HG03521 (cell line): ENCODE measurements at regions not wholly inside any gene's neighbourhood (a gene's known extent, or its start where the extent isn't known, plus 50 kb on each side); places are given as distances from the start of the nearest gene placed in this dataset.
"Not testable (repeated sequence)": the region's sequence is repeated elsewhere in the genome, so short reads cannot be mapped to it uniquely, and the experiment has no call there.

Source experiments
- ATAC-seq: cut with Tn5 transposase; IDR thresholded peaks from one replicate; pipeline ENCODE4 v1.9.1; 2021; ENCODE audit warnings: mild to moderate bottlenecking, moderate library complexity; ENCODE audit not compliant: unreplicated experiment

DNA sequence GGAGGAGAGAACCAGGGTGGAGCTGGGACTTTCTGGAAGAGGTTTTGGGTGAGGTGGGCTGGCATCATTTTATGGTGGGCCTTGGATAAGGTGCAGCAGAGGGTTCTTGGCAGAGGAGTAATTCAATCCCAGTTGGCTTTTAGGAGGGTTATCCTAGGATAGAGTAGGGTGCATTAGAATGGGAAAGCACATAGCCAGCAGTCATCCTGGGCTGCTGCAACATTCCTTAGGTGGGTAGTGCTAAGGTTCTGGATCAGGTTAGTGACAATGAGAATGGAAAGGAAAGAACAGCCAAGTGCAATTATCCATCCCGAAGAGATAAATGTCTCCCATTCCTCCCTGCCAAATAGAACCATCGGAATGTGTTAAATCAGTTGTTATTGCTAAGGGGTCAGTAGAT, 157.3 kb upstream of the SPRED2 start:
- no peak for ATAC-seq

DNA sequence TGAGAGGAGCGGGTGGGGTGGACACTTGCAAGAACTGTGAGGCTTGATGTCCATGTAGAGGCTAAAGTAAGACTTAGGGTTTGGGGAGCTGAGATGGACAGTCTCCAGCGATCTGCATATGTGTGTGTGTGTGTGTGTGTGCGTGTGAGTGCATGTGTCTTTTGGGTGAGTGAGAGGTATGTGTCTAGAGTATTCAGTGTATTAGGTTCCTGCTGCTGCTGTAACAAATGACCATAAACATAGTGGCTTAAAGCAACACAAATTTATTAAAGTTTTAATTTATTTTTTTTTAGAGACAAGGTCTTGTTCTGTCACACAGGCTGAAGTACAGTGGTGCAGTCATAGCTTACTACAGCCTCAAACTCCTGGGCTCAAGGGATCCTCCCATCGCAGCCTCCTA, 155.4 kb upstream of the SPRED2 start:
- no peak for ATAC-seq

DNA sequence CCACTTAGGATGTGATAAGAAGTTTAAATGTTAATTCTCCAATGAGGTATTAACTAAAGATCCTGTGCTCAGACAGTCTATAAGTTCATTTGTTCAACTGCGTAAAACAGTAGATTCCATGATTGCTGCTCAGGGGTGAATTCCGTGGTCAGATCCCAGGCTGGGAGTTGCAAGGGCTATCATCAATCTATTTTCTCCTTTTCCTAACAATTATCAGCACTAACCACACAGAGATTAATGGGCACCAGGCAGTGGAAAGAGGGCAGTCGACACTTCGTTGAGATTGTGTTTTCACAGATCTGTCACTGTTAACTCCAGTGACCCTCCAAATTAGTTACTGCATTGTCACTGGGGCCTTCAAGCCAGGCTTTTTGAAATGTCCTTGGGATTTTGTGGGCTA, 154.1 kb upstream of the SPRED2 start:
- ATAC-seq: no peak

DNA sequence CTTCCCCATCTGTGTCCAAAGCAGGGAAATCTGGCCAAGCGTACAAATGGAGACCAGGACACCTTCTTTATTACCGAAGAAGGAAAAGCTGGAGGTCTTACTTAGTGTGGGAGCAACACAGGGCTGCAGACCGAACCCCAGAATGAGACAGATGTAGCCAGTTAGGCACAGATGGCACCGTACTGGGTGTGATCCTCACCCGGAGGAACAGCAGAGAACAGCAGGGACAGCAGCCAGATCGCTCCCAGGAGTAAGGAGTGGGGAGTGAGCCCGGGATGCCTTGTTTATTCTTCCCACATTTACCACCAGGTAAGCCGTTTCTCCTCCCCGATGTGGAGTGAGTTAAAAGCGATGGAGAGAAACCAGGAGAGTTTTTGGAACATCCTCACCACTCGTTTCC, 150.7 kb upstream of the SPRED2 start:
- ATAC-seq: no peak

DNA sequence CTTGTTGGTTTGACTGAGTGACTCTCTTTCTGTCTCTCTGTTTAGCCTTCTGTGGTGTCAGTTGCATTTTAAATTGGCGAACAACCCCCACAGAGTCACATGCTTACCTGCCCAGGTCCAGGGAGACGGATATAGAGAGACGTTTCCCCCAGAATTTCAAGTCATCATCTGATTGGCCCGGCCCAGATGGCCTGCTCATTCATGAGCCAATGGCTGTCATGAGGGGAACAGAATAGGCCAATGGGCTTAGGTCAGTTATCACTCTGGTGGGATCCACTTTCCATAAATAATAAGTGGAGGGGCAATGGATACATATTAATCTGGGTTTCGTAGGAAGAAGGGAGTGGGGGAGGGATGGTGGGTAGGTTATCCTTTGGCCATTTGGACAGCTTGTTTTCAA, 150.0 kb upstream of the SPRED2 start:
- no peak for ATAC-seq

DNA sequence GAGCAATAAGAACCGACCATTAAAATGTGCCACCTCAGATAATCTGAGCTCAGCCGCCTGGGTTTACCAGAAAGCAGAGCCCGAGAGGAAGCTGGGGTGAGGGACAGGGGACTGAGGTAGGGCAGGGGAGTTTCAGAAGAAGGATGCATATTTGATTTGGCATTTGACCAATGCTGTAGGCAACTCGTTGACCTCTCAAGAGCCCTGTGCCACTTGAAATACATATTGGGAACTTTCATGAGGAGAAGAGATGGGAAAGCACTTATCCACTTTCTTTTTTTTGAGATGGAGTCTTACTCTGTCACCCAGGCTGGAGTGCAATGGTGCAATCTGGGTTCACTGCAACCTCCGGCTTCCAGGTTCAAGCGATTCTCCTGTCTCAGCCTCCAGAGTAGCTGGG, 148.4 kb upstream of the SPRED2 start:
- ATAC-seq: no peak

DNA sequence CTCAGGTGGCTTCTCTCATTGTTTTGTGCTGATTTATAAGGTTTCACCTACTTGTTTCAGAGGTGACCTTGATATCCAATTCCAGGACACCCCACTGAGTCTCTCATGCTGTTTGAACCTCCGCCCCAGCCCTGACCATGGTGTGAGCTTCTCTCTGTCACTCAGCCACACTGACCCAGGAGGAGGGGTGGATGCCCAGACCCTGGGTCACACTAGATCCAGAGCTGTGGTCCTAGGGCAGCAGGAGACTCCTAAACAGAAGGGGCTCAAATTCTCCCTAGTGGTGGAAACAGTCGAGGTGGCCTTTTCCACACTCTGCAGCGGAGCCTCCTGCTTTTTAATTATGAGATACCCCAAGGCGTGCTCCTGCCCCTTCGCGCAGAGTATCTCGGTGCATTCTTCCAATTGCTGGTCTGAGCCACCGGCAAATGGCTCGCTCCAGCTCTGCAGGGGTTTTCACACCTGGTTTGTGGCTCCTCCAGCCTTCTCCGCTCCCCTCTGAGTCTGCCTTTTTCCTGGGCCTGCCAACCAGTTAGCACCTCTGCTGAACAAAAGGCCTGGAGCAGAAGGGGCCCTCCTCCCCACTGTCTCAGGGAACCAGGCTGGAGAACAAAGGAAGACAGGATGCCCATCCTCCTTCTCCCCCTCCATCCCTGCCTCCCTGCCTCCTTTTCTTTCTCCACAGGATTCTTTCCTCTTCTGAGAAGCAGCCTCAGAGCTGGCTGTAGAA, 147.3 kb upstream of the SPRED2 start:
- no peak for ATAC-seq

DNA sequence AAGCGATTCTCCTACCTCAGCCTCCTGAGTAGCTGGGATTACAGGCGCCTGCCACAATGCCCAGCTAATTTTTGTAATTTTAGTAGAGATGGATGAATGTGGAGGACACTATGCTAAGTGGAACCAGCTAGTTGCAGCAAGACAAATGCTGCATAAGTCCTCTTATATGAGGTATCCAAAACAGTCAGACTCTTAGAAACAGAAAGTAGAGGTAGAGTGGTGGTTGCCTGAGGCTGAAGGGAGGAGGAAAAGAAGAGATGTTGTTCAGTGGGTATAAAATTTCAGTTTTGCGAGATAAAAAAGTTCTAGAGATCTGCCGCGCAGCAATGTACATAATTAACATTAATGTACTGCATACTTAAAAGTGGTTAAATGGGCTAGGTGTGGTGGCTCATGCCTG, 145.3 kb upstream of the SPRED2 start:
- no peak for ATAC-seq

DNA sequence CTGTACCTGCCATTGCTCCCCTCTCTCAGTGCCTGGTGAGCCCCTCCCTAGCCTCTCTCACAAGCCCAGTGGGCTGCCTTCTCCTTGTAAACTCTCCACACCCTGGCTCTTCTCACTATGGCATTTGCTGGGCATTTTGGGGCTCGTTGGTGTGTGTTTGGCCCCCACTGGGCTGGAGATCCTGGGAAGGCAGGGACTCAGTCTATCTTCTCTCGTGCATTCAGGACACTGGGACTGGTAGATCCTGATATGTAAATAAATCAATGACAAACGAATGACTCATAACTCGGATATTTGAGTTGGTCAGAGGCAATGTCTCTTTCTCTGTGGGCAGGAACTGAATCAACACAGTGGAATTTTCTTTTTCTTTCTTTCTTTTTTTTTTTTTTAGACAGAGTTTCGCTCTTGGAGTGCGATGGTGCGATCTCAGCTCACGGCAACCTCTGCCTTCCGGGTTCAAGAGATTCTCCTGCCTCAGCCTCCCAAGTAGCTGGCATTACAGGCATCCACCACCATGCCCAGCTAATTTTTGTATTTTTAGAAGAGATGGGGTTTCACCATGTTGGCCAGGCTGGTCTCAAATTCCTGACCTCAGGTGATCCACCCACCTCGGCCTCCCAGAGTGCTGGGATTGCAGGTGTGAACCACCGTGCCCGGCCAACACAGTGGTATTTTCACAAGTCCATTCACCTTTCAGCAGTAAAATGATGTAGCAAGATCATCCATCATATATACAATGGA, 144.6 kb upstream of the SPRED2 start:
- ATAC-seq: no peak

DNA sequence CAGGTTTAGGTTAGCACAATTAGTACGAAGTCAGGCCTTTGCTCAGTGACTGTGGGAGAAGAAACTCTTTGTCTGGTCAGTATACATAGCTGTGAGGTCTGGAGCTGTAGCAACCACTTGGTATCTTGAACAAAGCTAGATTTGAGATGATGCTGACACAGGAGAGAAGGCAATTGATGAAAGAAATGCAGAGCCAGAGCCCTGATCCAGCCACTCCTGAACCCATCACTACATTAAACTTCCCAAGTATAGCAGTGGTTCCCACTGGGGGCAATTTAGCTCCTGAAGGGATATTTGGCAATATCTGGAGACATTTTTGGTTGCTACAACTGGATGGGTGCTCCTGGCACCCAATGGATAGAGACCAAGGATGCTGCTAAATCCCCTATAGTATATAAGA, 143.9 kb upstream of the SPRED2 start:
- no peak for ATAC-seq

DNA sequence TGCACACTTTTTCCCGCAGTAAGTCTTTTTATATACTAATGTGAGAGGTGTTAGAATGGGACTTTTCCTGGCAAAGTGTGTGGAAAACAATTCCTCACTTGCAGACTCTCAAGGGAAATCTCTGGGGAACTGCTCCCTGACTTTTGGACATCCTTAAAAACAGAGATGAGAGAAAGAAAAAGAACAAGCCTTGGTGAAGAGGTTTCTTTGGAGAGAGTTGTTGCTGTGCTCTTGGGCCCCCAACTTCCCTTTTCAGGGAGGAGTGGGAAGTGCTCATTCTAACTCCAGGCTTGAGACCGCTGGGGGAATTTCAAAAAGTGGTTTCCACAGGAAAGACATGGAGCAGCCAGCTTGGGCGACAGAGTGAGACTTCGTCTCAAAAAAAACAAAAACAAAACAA, 142.6 kb upstream of the SPRED2 start:
- no peak for ATAC-seq

DNA sequence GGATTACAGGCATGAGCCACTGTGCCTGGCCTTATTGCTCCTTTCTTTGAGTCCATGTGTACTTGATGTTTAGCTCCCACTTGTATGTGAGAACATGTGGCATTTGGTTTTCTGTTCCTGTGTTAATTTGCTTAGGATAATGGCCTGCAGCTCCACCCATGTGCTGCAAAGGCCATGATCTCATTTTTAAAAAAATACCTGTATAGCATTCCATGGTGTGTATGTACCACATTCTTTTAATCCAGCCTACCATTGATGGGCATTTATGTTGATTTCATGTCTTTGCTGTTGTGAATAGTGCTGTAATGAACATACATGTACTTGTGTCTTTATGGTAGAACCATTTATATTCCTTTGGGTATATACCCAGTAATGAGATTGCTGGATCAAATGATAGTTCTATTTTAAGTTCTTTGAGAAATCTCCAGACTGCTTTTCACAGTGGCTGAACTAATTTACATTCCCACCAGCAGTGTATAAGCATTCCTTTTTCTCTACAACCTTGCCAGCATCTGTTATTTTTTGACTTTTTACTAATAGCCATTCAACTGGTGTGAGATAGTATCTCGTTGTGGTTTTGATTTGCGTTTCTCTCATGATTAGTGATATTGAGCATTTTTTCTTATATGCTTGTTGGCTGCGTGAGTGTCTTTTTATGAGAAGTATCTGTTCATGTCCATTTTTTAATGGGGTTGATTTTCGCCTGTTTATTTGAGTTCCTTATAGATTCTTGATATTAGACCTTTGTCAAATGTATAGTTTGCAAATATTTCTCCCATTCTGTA, 136.4 kb upstream of the SPRED2 start:
- not testable (repeated sequence) for ATAC-seq

DNA sequence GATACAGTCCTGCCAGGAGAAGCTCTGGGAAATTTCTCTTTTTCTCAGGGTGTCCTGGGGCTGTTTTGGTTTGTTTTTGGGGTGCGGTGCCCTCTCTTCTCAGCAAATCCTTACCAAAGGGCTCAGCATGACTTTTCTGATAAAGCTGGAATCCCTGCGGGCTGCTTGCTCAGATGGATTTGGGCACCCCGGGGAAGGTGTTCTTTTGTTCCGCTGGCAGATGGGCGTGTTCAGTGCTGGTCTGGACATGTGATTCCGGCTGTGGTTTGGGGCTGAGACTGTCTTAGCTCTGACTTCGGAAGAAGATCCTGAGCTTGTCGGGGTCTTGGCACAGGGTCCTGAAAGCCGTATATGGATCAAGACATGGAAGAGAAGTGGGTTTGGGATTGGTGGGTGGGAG, 134.2 kb upstream of the SPRED2 start:
- ATAC-seq: no peak

DNA sequence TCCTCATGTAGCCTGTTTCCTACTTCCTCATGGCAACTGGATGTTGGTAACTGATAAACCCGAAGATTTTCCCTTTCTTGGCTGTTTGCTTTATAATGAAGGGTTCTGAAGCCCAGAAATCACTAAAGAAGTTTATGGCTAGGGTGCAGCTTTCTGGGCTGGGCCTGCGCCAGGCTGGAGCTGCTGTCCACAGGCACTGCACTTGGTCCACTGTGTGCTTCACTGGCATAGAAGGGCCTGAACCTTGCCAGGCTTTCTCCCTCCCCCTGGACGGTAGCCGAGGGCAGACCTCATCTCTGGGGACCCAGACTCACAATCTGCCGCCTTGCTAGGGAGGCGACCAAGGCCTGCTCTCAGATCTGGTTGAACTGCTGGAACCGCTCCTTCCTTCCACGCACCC, 133.3 kb upstream of the SPRED2 start:
- no peak for ATAC-seq

DNA sequence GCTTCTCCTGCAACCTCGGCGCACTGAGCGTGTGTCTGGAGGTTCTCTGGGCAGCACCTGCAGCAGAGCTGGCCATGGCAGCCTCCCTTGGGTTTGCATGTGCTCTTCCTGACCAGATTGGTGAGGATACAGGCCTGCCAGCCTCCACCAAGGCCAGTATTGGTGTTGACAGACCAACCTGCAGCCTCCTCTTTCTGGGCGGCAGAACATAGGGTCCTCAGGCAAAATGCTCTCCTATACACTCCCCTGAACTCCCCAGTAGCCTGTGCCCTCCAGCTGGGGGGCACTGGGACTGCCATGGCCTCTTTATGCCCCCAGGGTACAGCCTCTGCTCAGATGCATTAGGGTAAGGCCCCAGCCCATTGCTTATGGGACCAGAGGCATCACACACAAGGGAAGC, 131.9 kb upstream of the SPRED2 start:
- ATAC-seq: no peak

DNA sequence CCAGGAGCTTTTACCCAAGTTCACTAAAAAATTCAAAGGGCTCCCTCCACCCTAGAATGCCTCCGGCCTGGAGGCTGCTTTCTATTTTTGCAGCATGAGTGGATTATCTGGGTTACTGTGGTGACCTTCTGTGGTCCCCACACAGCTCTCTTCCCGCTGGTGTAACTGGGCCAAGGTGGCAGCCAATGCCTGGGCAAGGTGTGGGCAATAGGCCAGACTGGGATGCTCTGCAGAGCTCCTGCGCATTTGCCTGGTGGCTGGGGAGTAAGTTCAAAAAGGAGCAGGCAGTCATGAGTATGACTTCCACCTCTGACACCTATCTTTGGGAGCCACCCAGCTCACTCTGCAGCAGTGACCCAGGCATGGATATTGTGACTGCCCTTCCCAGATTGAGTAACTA, 130.5 kb upstream of the SPRED2 start:
- no peak for ATAC-seq

DNA sequence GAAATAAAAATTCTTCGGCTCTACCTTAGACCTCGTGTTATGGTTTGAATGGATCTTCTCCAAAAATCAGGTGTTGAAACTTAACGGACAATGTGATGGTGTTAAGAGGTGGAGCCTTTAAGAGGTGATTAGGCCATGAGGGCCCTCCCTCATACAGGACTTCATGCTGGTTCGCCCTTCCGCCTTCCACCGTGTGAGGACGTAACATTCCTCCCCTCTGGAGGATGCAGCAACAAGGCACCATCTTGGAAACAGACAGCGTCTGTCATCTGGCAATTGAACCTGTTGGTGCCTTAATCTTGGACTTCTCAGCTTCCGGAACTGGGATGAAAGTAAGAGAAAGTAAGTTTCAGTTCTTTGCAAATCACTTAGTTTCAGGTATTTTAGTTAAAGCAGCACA, 126.3 kb upstream of the SPRED2 start:
- ATAC-seq: no peak

DNA sequence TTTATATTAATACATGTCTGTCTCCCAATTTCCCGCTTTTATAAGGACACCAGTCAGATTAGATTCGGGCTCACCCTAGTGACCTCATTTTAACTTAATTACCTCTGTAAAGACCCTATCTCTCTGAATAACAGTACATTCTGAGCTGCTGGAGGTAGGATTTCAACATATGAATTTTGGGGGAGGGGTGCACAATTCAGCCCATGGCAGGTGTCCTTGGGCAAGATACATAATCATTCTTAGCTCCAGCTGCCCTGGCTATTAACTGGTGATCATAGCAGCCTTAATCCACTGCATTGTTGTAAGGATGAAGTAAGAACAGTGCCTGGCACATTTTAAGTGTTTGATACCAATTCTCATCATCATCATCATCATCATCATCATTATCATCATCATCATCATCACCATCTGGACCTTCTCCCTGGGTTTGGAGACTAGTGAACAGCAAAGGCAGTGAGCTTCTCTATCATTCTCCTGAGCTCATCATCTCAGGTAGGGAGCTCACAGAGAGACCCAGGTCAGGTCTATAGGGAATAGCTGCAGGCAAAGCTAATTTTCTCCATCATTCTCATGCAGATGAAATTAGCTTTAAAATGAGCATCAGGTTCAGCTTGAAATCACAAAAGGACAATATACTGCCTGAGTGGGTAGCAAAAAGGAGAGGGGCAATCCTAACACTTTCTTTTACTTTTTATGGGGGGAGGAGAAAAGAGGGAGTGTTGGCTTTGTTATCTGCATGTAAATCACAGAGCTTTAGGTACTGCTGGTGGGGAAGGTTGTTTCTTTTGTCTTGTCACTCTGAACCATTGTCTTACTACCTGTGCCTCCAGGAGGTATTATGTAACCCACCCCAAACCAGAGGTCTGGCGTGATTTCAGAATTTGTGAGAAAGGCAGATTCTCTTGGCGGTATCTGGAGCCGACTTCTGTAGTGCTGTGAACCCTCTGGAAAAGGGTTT, 125.5 kb upstream of the SPRED2 start:
- no peak for ATAC-seq

DNA sequence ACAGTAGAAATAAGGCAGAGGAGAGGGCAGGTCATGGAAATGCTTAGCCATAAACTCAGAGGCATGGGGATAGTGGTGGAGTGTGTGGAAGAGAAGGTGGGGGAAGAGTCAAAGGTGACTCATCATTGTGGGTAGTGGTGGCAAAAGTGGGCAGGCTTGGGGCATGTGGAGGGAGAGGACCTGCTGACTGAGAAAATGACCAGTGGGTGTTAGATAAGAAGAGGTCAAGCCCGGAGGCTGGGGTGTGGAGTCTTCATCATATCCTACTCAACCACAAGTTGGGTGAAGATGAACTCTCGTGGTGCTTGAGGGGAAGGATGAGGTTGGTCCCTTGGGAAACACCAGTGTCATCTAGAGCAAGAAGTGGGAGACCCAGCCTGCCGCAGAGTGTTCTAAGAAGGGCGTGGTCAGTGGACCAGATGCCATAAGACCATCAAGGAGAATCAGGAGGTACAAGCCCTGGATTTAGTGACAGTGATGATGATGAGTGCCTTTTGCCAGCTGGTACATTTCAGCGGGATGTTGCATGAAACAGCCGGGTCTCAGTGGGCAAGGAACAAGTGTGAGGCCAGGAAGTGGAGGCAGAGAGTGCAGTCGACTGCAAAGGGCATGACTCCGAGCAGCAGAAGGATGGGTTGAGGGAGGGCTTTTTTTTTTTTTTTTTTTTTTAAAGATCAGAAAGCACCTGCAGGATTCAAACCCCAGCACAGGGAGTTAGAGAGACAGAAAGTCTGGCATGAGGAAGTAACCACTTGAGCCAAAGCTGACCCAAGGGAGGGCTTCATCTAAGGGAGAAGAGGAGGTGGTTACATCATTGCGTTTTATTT, 122.6 kb upstream of the SPRED2 start:
- no peak for ATAC-seq

DNA sequence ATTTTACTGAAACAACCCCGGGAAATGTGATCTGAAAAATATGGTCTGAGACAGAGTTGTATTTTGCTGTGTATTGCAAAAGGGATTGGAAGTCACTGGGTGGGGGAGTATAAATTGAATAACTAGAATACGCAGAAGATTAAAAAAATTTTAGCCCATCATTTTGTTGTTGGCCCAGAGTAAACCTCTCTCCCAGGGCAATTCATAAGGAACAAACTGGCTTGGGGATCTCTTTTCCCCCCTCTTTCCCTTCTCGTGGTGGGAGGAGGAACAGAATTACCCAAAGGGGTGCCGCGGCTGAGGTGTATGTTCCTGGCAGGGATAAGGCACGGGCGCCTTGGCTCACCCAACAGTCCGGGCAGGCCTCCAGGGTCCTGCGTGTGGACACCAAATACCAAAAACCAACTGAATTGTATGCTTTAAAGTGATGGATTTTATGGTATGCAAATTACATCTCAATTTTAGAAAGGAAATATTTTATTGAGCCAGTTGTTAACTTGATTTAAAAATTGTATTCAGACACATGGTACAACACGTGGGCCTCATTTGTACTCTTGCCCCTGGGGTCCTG, 121.2 kb upstream of the SPRED2 start:
- no peak for ATAC-seq
